Vagina (tissue), 2 donors: ENCODE measurements at regions not wholly inside any gene's neighbourhood (a gene's known extent, or its start where the extent isn't known, plus 50 kb on each side); places are given as distances from the start of the nearest gene placed in this dataset.

Experiments used
- CTCF ChIP-seq, 3 experiments: fragments of 450-650 bp in 2 of 3; fragments of 200-600 bp in 1 of 3; sonication (generic) in 1 of 3; IDR thresholded peaks; one replicate each; pipeline ENCODE4 v1.5.1; 2017 to 2019; ENCODE audit warnings: antibody characterized with exemption in 3 of 3, mild to moderate bottlenecking in 2 of 3, moderate library complexity in 2 of 3
- POLR2A ChIP-seq, 2 donors: fragments of 450-650 bp; IDR thresholded peaks; one replicate each; pipeline ENCODE4 v1.6.1; 2017; ENCODE audit warnings: antibody characterized with exemption in 2 of 2, mild to moderate bottlenecking in 2 of 2, moderate library complexity in 2 of 2
- POLR2AphosphoS5 ChIP-seq, 2 donors: sonication (generic); formaldehyde crosslinking; IDR thresholded peaks; one replicate each; pipeline ENCODE4 v1.9.0; 2017; ENCODE audit warnings: antibody characterized with exemption in 2 of 2, mild to moderate bottlenecking in 2 of 2, low read depth in 1 of 2; ENCODE audit not compliant: insufficient read depth in 1 of 2

DNA sequence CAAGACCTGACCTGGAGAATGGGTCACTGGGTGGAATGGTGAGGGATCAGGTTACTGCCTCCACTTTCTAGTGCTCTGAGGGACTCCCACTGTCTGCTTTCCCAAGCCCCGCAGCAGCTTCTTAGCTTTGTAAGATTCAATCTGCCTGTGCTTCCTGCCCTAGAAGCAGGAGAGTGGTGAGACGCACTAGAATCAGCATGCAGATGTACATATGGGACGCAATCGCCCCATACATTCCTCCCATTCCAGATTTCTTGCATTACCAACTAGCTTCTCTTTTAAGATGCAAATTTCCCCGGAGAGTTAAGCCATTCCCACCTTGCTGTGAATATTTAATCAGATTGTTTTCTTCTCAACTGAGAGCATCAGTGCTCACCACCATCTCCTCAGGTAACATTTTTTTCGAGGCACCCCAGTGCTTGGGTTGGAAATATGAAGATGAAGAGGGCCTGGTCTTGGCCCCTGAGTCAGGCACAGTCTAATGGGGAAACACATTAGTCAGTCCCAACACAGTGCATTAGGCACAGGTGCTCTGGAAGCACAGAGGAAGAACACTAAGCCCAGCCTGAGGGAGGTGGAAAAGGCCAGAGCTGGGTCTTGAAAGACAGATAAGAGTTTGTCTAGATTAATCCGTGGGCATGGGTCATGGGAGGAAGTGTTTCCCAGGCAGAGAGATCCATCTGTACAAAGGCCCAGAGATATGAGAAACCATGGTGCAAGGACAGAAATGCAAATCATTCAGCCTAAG is 66.7 kb upstream of the PRPS1 start:
- TF ChIP-seq CTCF (IDR thresholded peaks at IDR 0.05) (no peak), POLR2A (IDR thresholded peaks at IDR 0.05) (no peak), POLR2AphosphoS5 (IDR thresholded peaks at IDR 0.05; ENCODE audit: insufficient read depth in 1 of 2, low read depth in 1 of 2) (no peak)
